Muscle layer of colon (tissue), 2 donors: ENCODE measurements at regions not wholly inside any gene's neighbourhood (a gene's known extent, or its start where the extent isn't known, plus 50 kb on each side); places are given as distances from the start of the nearest gene placed in this dataset.
"Not testable (repeated sequence)": the region's sequence is repeated elsewhere in the genome, so short reads cannot be mapped to it uniquely, and the experiment has no call there.

Experiments
- H3K27ac ChIP-seq: one replicate; pipeline ENCODE4 v1.7.0; 2013; ENCODE audit warnings: low read depth, mild to moderate bottlenecking, low read length, moderate library complexity
- H3K27me3 ChIP-seq, 2 donors: one replicate each; pipeline ENCODE4 v1.7.0; 2013; ENCODE audit warnings: low read length in 2 of 2, mild to moderate bottlenecking in 2 of 2; ENCODE audit not compliant: insufficient read depth in 2 of 2, control insufficient read depth in 1 of 2
- H3K36me3 ChIP-seq: one replicate; pipeline ENCODE4 v1.7.0; 2013; ENCODE audit warnings: mild to moderate bottlenecking, low read length; ENCODE audit not compliant: insufficient read depth
- H3K4me1 ChIP-seq: one replicate; pipeline ENCODE4 v1.7.0; 2013; ENCODE audit warnings: mild to moderate bottlenecking, low read length; ENCODE audit not compliant: insufficient read depth
- H3K4me3 ChIP-seq, 2 donors: one replicate each; pipeline ENCODE4 v1.7.0; 2013; ENCODE audit warnings: low read length in 2 of 2, low read depth in 1 of 2, mild to moderate bottlenecking in 1 of 2, moderate library complexity in 1 of 2
- H3K9ac ChIP-seq: one replicate; pipeline ENCODE4 v1.7.0; 2013; ENCODE audit warnings: low read length
- H3K9me3 ChIP-seq: one replicate; pipeline ENCODE4 v1.7.0; 2013; ENCODE audit warnings: mild to moderate bottlenecking, low read length
- donor health status: abdominal sarcoma.
- donor health status: Adenocarcinoma of cecum.

DNA sequence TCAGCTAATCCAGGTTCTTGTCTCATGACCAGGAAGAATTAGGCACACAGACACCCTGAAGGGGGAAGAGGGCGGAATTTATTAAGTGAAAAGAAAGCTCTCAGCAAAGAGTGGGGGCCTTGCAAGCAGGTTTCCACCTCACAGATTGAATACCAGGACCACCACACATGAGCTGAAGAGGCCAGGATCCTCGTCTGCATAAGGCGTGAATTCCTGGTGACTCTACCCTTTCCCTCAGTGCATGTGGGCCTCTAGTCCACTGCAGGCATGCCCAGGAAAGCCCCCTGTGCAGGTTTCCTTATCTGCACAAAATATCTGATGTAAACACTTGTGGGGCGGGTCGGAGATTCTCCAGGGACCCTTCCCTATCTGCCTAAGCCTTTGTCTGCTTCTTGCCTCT is 782.1 kb upstream of the LRRN3 start:
- no peaks in the 10 kb centered on the region for H3K9me3 ChIP-seq
- H3K36me3 ChIP-seq, result no peaks in the 10 kb centered on the region
- no peaks in the 10 kb centered on the region for H3K4me1 ChIP-seq
- no peak overlapping the region for H3K9ac ChIP-seq
- no peak overlapping the region for H3K4me3 ChIP-seq
- H3K27me3 ChIP-seq, result no peaks in the 10 kb centered on the region
- no peak overlapping the region for H3K27ac ChIP-seq

DNA sequence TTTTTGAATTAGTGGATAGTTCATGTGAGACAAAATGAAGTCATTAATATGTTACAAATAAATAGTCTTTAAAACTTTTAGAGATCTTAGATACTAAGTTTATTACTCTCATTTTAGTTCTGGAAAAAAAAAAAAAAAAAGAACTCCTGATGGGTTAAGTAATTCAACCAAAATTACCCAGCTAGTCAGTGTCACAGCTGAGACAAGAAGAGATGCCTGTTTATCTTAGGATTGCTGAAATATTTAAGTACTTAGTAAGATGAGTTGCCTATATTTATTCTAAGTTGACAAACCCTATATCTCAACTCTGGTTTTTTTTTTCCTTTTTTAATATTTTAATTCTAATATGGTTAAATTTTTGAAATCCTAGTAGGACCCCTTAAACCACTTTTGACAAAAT is 781.0 kb upstream of the LRRN3 start:
- no peaks in the 10 kb centered on the region for H3K4me1 ChIP-seq
- no peak overlapping the region for H3K9ac ChIP-seq
- no peaks in the 10 kb centered on the region for H3K27me3 ChIP-seq
- no peak overlapping the region for H3K4me3 ChIP-seq
- no peaks in the 10 kb centered on the region for H3K36me3 ChIP-seq
- no peak overlapping the region for H3K27ac ChIP-seq
- no peaks in the 10 kb centered on the region for H3K9me3 ChIP-seq

DNA sequence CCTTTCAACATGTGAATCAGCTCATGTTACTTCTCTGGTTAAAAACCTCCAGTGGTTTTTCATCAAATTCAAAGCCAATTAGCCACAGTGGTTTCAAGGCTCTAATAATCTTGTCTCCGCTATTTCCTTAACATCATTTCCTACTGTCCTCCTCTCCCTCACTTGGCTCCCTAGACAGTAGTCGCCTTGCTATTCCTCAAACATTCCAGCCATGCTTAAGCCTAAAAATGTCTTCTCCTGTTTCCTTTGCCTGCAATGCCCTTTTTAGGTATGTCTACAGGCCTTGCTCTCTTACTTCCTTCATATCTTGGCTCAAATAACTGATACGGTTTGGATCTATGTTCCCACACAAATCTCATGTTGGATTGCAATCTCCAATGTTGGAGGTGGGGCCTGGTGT is 779.4 kb upstream of the LRRN3 start:
- H3K4me1 ChIP-seq, result no peaks in the 10 kb centered on the region
- H3K27me3 ChIP-seq, result no peaks in the 10 kb centered on the region
- H3K27ac ChIP-seq, result no peak overlapping the region
- H3K36me3 ChIP-seq, result no peaks in the 10 kb centered on the region
- no peak overlapping the region for H3K9ac ChIP-seq
- no peak overlapping the region for H3K4me3 ChIP-seq
- no peaks in the 10 kb centered on the region for H3K9me3 ChIP-seq

DNA sequence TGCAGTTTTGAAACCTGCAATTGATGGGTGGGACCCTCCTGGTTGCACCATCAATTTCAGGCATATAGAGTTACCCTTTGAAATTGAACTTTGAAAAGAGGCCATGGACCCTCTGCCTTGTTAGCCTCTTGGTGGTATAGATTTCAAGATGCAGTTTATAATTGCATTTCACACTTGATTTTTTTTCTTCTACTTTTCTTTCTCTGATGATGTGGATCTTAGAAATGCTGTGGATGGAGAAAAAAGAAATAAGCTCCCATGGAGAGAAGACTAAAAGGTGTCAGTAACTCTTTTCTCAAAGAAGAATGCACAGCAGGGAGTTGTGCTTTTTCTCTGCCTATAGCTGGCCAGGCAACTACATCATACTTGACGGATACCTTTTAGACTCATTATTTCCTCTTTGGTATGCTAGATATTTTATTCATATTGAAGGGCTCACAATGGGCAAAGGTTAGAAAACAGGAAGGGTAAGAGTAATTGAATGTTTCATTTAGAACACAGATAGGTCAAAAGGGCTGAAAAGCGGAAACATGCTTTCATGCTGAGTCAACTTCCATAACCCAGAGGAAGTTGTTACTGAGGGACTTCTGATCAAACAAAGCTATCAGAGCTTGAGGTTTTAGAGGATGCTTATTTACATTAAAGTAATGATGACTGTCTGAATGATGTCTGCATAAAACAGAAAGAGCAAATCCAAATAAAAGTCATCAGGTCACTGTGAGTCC is 773.2 kb upstream of the LRRN3 start:
- H3K9me3 ChIP-seq, result no peaks in the 10 kb centered on the region
- H3K36me3 ChIP-seq, result no peaks in the 10 kb centered on the region
- no peaks in the 10 kb centered on the region for H3K27me3 ChIP-seq
- no peak overlapping the region for H3K9ac ChIP-seq
- H3K4me3 ChIP-seq, result no peak overlapping the region
- no peaks in the 10 kb centered on the region for H3K4me1 ChIP-seq
- H3K27ac ChIP-seq, result no peak overlapping the region

DNA sequence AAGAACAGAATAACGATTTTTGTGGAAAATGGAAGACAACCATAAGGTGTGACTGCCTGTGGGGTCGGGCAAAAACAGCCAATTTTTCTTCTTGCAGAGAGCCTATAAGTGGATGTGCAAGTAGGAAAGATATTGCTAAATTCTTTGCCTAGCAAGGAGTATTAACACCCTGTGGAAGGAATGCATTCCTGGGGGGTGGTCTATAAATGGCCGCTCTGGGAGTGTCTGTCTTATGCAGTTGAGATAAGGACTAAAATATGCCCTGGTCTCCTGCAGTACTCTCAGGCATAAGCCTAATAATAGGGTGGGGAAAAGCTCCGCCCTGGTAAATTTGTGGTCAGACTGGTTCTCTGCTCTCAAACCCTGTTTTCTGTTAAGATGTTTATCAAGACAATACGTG is 770.6 kb upstream of the LRRN3 start:
- H3K4me3 ChIP-seq, result not testable (repeated sequence)

DNA sequence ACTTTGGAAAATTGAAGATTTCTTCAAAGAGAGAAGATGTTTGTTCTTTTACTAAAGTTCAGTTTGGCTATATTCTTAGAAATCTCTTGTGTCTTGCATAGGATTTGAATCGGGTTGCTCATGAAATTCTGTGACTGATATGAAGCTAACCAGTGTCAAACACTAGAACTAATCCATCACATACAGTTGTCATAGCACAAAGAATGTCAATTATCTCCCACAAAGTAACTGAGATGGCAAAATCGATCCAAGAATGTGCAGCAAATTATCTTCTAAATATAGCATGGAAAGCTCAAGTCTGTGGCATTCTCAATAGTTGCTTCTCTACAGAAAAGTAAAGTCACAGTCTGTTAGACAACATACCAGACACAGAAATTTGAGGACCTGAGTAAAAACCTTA is 768.1 kb upstream of the LRRN3 start:
- Histone ChIP-seq H3K27me3 (no peaks in the 10 kb centered on the region), H3K4me1 (no peaks in the 10 kb centered on the region), H3K9ac (no peak overlapping the region), H3K36me3 (no peaks in the 10 kb centered on the region), H3K4me3 (no peak overlapping the region), H3K9me3 (no peaks in the 10 kb centered on the region), H3K27ac (no peak overlapping the region)

More for the DNA sequence above, 770.6 kb upstream of the LRRN3 start:
- not testable (repeated sequence) for H3K4me1 ChIP-seq, H3K27ac ChIP-seq, H3K9ac ChIP-seq, H3K27me3 ChIP-seq, H3K36me3 ChIP-seq, H3K9me3 ChIP-seq

DNA sequence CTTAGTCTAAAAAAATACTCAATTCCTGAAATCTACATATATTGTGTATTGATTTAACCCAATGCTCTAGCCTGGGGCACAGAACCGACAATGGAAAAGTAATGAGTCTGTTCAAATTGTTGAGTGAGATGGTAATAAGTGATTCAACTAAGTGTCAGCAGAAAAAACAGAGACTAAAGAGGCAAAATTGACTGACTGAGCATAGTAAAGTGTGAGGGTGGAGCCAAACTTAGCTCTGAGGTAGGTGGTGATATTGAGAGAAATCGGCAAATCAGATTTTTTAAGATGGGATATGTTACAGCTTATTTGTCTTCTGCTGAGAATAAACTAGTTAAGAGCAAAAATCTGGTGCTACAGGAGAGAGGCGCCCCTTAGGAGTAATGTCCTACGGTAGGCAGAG is 764.0 kb upstream of the LRRN3 start:
- Histone ChIP-seq H3K4me3 (no peak overlapping the region), H3K9me3 (no peaks in the 10 kb centered on the region), H3K27me3 (no peaks in the 10 kb centered on the region), H3K4me1 (no peaks in the 10 kb centered on the region), H3K9ac (no peak overlapping the region), H3K27ac (no peak overlapping the region), H3K36me3 (no peaks in the 10 kb centered on the region)

DNA sequence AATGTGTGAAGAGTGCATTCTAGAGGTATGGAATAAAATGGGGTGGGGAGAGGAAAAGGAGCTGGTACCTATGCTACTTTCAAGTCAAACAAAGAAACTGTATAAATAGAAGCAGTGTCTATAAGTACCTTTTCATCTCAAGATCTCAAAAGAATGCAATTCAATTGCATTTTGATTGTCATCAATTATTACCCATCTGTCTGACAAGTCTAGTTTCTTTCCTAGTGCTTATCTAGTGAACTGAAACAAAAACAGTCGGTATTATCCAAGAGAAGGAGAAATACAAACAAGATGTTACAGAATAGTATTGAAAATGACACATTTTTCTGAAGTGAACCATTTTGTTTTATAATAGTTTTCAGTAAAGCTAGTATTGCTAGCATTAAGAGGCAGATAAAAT is 754.5 kb upstream of the LRRN3 start:
- Histone ChIP-seq H3K27me3 (no peaks in the 10 kb centered on the region), H3K4me3 (no peak overlapping the region), H3K9me3 (no peaks in the 10 kb centered on the region), H3K4me1 (no peaks in the 10 kb centered on the region), H3K36me3 (no peaks in the 10 kb centered on the region), H3K9ac (no peak overlapping the region), H3K27ac (no peak overlapping the region)

DNA sequence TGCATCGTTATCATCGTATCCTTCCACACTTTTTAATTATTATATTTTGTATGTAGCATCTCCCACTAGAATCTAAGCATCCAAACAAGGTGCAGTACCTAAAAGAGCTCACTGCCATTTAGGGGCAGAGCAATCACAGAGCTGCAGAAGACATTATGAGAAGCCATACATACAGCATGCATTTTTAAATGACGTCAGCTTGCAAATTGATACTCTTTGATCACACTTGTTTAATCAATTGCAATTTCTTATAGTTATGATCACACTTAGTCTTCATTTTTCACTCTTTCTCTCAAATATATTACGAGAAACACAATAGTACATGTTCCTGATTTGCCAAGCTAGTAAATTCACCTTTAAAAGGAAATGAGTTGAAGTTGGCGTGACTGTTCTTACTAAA is 753.3 kb upstream of the LRRN3 start:
- H3K9me3 ChIP-seq, result no peaks in the 10 kb centered on the region
- no peaks in the 10 kb centered on the region for H3K27me3 ChIP-seq

DNA sequence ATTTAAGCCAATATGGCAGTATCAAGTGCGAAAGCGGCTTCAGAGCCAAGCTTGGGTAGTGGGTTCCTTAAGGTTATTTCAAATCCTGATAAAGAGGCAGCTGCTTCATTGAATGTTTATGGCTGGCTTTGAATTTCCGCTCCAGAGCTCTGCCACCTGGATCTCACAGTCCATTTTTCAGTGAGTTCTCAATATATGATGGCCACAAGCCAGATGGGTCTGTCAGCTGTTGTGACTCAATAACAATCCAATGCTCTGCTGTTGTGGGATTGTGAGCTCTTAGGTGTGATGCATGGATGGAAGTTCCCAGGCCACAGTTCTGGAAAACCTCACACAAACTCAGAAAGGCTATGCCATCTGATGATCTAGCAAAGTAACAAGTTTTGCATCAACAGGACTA is 743.8 kb upstream of the LRRN3 start:
- Histone ChIP-seq H3K27me3 (no peaks in the 10 kb centered on the region), H3K4me1 (no peaks in the 10 kb centered on the region), H3K9me3 (no peaks in the 10 kb centered on the region), H3K9ac (no peak overlapping the region), H3K27ac (no peak overlapping the region), H3K4me3 (no peak overlapping the region), H3K36me3 (no peaks in the 10 kb centered on the region)

More for the DNA sequence above, 753.3 kb upstream of the LRRN3 start:
- Histone ChIP-seq H3K4me1 (no peaks in the 10 kb centered on the region), H3K9ac (no peak overlapping the region), H3K36me3 (no peaks in the 10 kb centered on the region), H3K4me3 (no peak overlapping the region), H3K27ac (no peak overlapping the region)

DNA sequence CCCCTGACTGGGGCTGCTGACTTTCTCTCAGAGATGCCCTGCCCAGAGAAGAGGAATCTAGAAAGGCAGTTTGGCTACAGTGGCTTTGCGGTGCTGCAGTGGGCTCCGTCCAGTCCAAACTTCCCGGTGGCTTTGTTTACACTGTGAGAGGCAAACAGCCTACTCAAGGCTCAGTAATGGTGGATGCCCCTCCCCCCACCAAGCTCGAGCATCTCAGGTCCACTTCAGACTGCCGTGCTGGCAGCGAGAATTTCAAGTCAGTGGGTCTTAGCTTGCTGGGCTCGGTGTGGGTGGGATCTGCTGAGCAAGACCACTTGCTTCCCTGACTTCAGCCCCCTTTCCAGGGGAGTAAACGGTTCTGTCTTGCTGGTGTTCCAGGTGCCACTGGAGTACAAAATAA is 734.5 kb upstream of the LRRN3 start:
- no peaks in the 10 kb centered on the region for H3K27me3 ChIP-seq
- H3K9ac ChIP-seq, result no peak overlapping the region
- H3K36me3 ChIP-seq, result no peaks in the 10 kb centered on the region
- no peaks in the 10 kb centered on the region for H3K4me1 ChIP-seq
- no peaks in the 10 kb centered on the region for H3K9me3 ChIP-seq
- no peak overlapping the region for H3K4me3 ChIP-seq
- H3K27ac ChIP-seq, result no peak overlapping the region

DNA sequence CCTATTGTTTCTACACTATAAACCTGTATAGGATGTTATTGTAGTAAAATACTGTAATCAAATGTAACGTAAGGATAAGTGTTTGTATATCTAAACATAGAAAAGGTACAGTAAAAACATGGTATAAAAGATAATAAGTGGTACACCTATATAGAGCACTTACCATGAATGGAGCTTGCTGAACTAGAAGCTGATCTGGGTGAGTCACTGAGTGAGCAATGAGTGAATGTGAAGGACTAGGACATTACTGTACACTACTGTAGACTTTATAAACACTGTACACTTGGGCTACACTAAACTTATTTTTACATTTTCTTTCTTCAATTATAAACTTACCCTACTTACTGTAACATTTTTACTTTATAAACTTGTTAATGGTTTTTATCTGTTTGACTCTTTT is 732.9 kb upstream of the LRRN3 start:
- Histone ChIP-seq H3K27me3 (no peaks in the 10 kb centered on the region), H3K36me3 (no peaks in the 10 kb centered on the region), H3K9me3 (no peaks in the 10 kb centered on the region), H3K9ac (no peak overlapping the region), H3K4me1 (no peaks in the 10 kb centered on the region), H3K27ac (no peak overlapping the region), H3K4me3 (no peak overlapping the region)
